T47D (cell line): ENCODE measurements at regions not wholly inside any gene's neighbourhood (a gene's known extent, or its start where the extent isn't known, plus 50 kb on each side); places are given as distances from the start of the nearest gene placed in this dataset.

Experiments used
- DNase-seq, 2 experiments: peaks; one replicate each; pipeline versions ENCODE4 v3.0.0 to v3.0.0-alpha.2; 2011 to 2012; ENCODE audit warnings: low read depth in 1 of 2, low spot score in 1 of 2
- JUND ChIP-seq: IDR thresholded peaks from 2 replicates; pipeline ENCODE4 v1.6.1; 2012; ENCODE audit warnings: low read depth
- in situ Hi-C: cut with HindIII; loops from 2 replicates; pipeline ENCODE4 v1.10.0; 2016; ENCODE audit warnings: low sequenced_read_pairs, low pct_unique_long_range_greater_than_20kb

GRCh38 chr6:43992783-43993644 is 134.2 kb downstream of the MRPL14 start:
- in situ Hi-C loops = no loop called here
- no peak for TF ChIP-seq JUND

DNA sequence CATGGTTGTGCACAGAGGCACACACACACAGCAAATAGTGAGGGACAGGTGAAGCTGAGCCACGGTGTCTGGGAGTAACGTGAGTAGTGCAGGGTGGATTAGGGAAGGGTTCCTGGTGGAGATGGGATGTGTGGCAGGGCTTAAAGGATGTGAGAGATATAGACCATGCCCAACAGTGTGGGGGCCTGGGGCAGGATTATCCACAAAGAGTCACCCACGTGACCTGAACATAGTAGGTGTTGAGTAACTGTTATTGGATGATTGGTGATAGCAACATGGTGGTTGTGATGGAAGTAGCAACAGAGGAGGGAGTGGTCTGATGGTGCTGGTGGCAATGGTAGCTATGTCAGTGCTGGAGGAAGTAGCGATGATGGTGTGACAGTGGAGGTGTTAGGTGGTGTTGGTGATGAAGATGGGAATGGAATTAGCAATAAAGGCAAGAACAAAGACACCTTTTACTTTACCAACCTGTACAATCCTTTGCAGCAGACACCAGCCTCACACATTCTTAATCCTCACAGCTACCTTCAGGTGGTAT is 135.1 kb downstream of the MRPL14 start:
- in situ Hi-C loops = no loop called here
- no peak for DNase-seq
- no peak for TF ChIP-seq JUND

More at GRCh38 chr6:43992783-43993644, 134.2 kb downstream of the MRPL14 start:
- DNase-seq = no peak

DNA sequence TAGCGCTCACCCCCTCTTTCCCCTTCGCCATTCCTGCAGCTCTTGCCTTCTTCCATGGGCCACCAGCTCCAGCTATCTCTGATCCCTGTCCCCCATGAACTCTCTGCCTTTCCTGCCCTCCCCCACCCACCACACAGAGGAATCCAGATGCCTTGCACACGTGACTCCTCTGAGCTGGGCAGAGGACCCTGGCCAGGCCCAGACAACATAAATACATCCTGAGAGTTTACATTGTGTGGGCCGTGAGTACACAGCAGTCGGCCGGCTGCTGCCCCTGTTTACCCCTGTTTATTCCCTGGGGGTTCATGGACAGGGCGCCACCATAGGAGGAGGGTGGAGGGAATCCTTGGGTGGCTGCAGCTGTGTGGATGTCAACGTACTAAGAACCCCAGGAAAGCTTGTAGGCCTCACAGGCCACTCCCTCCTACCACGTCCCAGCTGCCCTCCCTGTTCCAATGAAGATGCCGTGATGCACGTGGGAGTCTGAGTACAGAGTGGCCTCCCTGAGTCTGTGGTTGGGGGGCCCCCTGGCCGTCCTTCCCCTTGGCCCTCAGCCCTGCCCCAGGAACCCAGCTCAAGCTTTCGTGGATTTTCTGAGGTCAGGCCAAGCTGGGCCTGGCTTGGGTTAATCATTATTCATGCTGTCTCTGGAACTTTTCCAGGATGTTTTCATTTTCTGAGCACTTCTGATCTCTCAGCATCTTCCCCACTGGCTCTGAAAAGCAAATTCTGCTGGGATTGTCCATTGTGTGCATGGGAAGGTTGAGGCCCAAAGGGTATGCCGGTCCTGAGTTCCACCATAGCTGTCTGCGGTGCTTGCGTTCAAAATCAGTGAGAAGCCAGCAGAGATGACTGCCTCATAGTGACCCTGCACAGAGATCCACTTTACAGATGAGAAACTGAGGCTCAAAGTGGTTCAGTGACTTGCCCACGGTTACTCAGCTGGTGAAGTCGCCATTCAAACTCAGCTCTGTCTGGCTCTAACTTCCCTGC is 136.3 kb downstream of the MRPL14 start:
- in situ Hi-C loops = no loop called here
- TF ChIP-seq JUND = no peak
- DNase-seq = no peak

DNA sequence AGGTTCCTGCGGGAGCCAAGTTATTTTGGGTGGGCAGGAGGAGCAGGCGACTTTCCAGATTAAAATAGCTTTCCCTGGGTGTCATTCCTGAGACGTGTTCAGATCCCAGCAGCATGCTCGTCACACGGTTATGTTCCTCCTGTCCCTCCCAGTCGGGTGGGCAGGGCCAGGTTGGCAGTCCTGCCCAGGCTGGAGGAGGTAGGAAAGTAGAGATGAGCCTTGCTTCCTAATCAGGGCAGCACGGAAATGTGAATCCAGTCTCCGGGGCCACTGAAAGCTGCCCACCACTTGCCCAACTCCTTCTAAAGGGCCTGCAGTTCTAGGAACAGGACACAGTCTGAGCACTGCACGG is 137.0 kb downstream of the MRPL14 start:
- no peak for TF ChIP-seq JUND
- in situ Hi-C loops = no loop called here
- DNase-seq = no peak

GRCh38 chr6:43989581-43990146 is 137.6 kb downstream of the MRPL14 start:
- no peak for TF ChIP-seq JUND
- in situ Hi-C loops = no loop called here
- DNase-seq = no peak

GRCh38 chr6:43988801-43989200 is 138.5 kb downstream of the MRPL14 start:
- in situ Hi-C loops = no loop called here
- DNase-seq = no peak
- no peak for TF ChIP-seq JUND

DNA sequence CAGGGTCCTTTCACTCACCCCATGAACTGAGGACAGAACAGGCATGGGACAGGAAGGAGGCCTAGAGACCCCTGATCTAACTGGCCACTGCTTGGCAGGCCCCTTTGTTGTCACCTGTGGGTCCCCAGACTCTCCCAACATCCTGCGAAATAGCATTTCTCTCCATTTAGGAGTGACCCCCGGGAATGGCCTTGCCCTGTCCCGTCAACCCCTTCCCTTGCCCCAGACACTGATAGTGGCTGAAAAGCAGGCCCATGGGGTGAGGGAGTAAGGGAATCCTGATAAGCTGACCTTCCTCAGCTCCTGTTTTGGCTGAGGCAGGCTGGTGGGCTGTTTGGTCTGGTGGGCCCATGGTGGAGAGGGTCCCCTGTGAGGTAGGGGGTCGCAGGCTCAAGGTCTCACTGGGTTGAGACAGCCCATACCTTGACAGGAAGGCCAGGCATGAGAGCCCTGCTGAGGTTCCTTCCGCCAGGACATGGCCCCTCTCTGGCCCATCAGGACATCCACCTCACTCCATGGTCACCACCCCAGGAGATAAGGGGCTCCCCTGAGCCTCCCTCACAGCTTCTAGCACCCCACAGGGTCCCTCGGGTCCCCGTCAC is 139.3 kb downstream of the MRPL14 start:
- TF ChIP-seq JUND = no peak
- no peak for DNase-seq
- in situ Hi-C loops = no loop called here

GRCh38 chr6:43986177-43986825 is 141.0 kb downstream of the MRPL14 start:
- in situ Hi-C loops = no loop called here
- no peak for DNase-seq
- TF ChIP-seq JUND = no peak

GRCh38 chr6:43985329-43985728 is 141.9 kb downstream of the MRPL14 start:
- no peak for DNase-seq
- TF ChIP-seq JUND = no peak
- in situ Hi-C loops = no loop called here

GRCh38 chr6:43984442-43985321 is 142.6 kb downstream of the MRPL14 start:
- no peak for TF ChIP-seq JUND
- in situ Hi-C loops = no loop called here
- no peak for DNase-seq

GRCh38 chr6:43983632-43984031 is 143.6 kb downstream of the MRPL14 start:
- in situ Hi-C loops = no loop called here
- TF ChIP-seq JUND = no peak
- no peak for DNase-seq
